ENCODE measurements at regions not wholly inside any gene's neighbourhood (a gene's known extent, or its start where the extent isn't known, plus 50 kb on each side); places are given as distances from the start of the nearest gene placed in this dataset.

DNA sequence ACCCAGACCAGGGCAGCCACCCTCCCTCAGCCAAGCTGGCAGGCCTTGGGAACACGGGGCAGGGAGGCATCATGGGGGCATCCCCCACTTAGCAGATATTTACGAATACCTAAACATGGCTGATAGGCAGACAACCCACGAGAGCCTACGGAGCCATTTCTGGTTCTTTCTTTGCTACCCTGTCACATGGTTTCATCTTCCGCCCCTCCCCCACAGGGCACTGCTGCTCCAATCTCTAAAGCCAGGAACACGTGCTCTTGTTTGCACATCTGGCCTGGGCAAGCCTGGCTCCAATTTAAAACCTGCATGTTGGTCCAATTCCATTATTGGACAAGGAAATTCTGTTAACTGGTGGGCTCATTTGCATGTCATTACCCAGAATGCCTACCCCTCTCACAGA is 447.4 kb upstream of the NR2F2 start:
- CTCF ChIA-PET: no interaction called here

DNA sequence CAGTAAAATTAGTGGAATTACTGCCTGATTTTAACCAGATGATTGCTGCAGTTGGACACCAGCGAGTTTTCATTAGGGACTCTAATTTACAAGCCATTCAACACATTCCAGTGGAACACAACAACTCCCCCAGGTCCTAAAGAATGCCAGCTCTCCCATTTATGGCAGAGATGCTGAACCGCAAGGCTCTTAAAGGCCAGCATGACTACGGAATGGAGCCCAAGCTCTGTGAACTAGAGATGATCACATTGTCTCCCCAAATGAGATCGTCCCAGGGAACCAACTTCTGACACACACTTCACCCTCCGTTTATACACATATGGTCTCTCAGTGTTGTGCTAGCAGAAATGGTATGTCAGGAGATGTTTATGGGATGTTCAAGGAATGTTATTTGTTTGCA is 446.2 kb upstream of the NR2F2 start:
- POLR2A ChIA-PET: no interaction called here
- H3K4me3 Mint-ChIP-seq: no peak overlapping the region
- H3K4me1 Mint-ChIP-seq: peaks cover 27% of the 10 kb centered on the region
- no peak overlapping the region for H3K27ac Mint-ChIP-seq
- CTCF ChIA-PET: no interaction called here
- DNase-seq (ENCODE audit: low spot score): no peak
- peak; percentile 84 for ATAC-seq
- peaks cover 2% of the 10 kb centered on the region; the same call in 1 of the 2 replicates for H3K27me3 Mint-ChIP-seq (ENCODE audit: low read depth)
- H3K36me3 Mint-ChIP-seq: no peaks in the 10 kb centered on the region
- H3K9me3 Mint-ChIP-seq: no peaks in the 10 kb centered on the region
- TF ChIP-seq, protein P1, sequence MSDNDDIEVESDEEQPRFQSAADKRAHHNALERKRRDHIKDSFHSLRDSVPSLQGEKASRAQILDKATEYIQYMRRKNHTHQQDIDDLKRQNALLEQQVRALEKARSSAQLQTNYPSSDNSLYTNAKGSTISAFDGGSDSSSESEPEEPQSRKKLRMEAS (CRISPR knock-in tag; IDR thresholded peaks at IDR 0.05): 0 out of 2 replicates have a peak, but pooled peaks have one; percentile 24
- TF ChIP-seq, protein P2, sequence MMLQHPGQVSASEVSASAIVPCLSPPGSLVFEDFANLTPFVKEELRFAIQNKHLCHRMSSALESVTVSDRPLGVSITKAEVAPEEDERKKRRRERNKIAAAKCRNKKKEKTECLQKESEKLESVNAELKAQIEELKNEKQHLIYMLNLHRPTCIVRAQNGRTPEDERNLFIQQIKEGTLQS (CRISPR knock-in tag; conservative IDR thresholded peaks at IDR 0.05): no peak

More for the DNA sequence above, 447.4 kb upstream of the NR2F2 start:
- ATAC-seq (no peak), DNase-seq (ENCODE audit: low spot score) (peak; percentile 32)
- no peak for TF ChIP-seq RELA (CRISPR knock-in tag; IDR thresholded peaks at IDR 0.05; ENCODE audit: borderline replicate concordance)
- TF ChIP-seq, protein P3, sequence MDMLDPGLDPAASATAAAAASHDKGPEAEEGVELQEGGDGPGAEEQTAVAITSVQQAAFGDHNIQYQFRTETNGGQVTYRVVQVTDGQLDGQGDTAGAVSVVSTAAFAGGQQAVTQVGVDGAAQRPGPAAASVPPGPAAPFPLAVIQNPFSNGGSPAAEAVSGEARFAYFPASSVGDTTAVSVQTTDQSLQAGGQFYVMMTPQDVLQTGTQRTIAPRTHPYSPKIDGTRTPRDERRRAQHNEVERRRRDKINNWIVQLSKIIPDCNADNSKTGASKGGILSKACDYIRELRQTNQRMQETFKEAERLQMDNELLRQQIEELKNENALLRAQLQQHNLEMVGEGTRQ (CRISPR knock-in tag; IDR thresholded peaks at IDR 0.05): 0 out of 2 replicates have a peak, but pooled peaks have one; percentile 55
- Mint-ChIP-seq H3K36me3 (no peaks in the 10 kb centered on the region), H3K4me1 (peaks cover 25% of the 10 kb centered on the region), H3K27me3 (ENCODE audit: low read depth) (no peaks in the 10 kb centered on the region; the same call in 1 of the 2 replicates), H3K4me3 (no peak overlapping the region), H3K27ac (no peak overlapping the region), H3K9me3 (no peaks in the 10 kb centered on the region)
- POLR2A ChIA-PET: no interaction called here

DNA sequence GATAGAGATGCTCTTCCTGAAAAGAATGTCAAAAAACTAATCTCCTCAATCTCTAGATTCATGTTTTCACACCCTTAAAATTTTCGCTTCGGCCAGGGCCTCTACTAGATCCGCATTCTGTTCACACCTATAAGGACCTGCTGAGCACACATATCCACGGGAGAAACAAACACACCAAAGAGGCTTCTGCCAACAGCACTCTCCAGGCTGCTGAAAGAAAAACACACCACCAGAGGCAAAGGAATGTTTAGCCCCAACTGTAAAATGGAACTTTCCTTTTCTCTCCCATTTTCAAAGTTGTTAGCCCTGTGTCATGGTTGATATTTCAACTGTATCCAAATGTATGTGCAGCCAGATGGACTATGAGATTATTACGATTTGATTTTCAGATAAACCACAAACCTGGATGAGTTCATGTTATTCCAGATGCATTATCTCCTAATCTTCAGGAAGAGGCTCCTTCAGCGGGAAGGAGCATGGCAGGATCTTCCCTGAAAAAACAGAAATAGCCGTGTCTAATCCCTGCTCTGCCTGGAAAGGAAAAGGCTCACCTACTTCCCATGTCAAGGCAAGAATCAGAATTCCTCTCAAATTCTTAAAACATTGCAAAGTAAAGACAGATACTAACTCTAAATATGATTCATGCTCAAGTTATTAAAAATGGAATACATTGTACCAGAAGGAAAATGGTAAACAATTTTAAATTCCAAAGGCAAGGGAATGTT is 442.7 kb upstream of the NR2F2 start:
- CTCF ChIA-PET: no interaction called here
- no peak for DNase-seq (ENCODE audit: low spot score)
- no peak for ATAC-seq
- TF ChIP-seq, protein P4, sequence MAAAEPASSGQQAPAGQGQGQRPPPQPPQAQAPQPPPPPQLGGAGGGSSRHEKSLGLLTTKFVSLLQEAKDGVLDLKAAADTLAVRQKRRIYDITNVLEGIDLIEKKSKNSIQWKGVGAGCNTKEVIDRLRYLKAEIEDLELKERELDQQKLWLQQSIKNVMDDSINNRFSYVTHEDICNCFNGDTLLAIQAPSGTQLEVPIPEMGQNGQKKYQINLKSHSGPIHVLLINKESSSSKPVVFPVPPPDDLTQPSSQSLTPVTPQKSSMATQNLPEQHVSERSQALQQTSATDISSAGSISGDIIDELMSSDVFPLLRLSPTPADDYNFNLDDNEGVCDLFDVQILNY (CRISPR knock-in tag; IDR thresholded peaks at IDR 0.05): no peak
- no peak for TF ChIP-seq RORB (CRISPR knock-in tag; IDR thresholded peaks at IDR 0.05)
- TF ChIP-seq, protein P5, sequence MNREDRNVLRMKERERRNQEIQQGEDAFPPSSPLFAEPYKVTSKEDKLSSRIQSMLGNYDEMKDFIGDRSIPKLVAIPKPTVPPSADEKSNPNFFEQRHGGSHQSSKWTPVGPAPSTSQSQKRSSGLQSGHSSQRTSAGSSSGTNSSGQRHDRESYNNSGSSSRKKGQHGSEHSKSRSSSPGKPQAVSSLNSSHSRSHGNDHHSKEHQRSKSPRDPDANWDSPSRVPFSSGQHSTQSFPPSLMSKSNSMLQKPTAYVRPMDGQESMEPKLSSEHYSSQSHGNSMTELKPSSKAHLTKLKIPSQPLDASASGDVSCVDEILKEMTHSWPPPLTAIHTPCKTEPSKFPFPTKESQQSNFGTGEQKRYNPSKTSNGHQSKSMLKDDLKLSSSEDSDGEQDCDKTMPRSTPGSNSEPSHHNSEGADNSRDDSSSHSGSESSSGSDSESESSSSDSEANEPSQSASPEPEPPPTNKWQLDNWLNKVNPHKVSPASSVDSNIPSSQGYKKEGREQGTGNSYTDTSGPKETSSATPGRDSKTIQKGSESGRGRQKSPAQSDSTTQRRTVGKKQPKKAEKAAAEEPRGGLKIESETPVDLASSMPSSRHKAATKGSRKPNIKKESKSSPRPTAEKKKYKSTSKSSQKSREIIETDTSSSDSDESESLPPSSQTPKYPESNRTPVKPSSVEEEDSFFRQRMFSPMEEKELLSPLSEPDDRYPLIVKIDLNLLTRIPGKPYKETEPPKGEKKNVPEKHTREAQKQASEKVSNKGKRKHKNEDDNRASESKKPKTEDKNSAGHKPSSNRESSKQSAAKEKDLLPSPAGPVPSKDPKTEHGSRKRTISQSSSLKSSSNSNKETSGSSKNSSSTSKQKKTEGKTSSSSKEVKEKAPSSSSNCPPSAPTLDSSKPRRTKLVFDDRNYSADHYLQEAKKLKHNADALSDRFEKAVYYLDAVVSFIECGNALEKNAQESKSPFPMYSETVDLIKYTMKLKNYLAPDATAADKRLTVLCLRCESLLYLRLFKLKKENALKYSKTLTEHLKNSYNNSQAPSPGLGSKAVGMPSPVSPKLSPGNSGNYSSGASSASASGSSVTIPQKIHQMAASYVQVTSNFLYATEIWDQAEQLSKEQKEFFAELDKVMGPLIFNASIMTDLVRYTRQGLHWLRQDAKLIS (CRISPR knock-in tag; IDR thresholded peaks at IDR 0.05; ENCODE audit: borderline replicate concordance): no peak
- TF ChIP-seq, protein P6, sequence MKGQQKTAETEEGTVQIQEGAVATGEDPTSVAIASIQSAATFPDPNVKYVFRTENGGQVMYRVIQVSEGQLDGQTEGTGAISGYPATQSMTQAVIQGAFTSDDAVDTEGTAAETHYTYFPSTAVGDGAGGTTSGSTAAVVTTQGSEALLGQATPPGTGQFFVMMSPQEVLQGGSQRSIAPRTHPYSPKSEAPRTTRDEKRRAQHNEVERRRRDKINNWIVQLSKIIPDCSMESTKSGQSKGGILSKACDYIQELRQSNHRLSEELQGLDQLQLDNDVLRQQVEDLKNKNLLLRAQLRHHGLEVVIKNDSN (CRISPR knock-in tag; IDR thresholded peaks at IDR 0.05): no peak
- TF ChIP-seq TCF7 (CRISPR knock-in tag; IDR thresholded peaks at IDR 0.05; ENCODE audit: low read depth): no peak
- TF ChIP-seq, protein P7, sequence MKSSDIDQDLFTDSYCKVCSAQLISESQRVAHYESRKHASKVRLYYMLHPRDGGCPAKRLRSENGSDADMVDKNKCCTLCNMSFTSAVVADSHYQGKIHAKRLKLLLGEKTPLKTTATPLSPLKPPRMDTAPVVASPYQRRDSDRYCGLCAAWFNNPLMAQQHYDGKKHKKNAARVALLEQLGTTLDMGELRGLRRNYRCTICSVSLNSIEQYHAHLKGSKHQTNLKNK (CRISPR knock-in tag; IDR thresholded peaks at IDR 0.05): no peak
- TF ChIP-seq GTF2I (CRISPR knock-in tag; conservative IDR thresholded peaks at IDR 0.05): no peak
- no peak for TF ChIP-seq FOXP1 (CRISPR knock-in tag; IDR thresholded peaks at IDR 0.05; ENCODE audit: borderline replicate concordance)
- TF ChIP-seq HMGA2 (CRISPR knock-in tag; IDR thresholded peaks at IDR 0.05): no peak
- no peak for TF ChIP-seq ZBTB21 (CRISPR knock-in tag; IDR thresholded peaks at IDR 0.05; ENCODE audit: borderline replicate concordance)
- POLR2A ChIA-PET: no interaction called here
- H3K36me3 Mint-ChIP-seq: no peaks in the 10 kb centered on the region
- H3K9me3 Mint-ChIP-seq: no peaks in the 10 kb centered on the region
- peaks cover 31% of the 10 kb centered on the region for H3K4me1 Mint-ChIP-seq
- H3K4me3 Mint-ChIP-seq: no peak overlapping the region
- peaks cover 2% of the 10 kb centered on the region; the same call in 1 of the 2 replicates for H3K27me3 Mint-ChIP-seq (ENCODE audit: low read depth)
- no peak overlapping the region for H3K27ac Mint-ChIP-seq
